D721Med (cell line): ENCODE measurements at regions not wholly inside any gene's neighbourhood (a gene's known extent, or its start where the extent isn't known, plus 50 kb on each side); places are given as distances from the start of the nearest gene placed in this dataset.

Experiments
- DNase-seq: peaks from one replicate; pipeline ENCODE4 v3.0.0; 2011; ENCODE audit warnings: low spot score; ENCODE audit not compliant: insufficient read length
- FAIRE-seq: peaks from 2 replicates; lab custom pipeline; 2011; peaks lifted over from hg19 to GRCh38; lab: Jason Lieb, UNC
- TF ChIP-seq, protein P1 (sequence below): IDR thresholded peaks from 2 replicates; pipeline ENCODE4 v1.5.1; 2012; ENCODE audit warnings: mild to moderate bottlenecking, control low read depth; ENCODE audit not compliant: insufficient read depth; ENCODE audit errors: missing control alignments

DNA sequence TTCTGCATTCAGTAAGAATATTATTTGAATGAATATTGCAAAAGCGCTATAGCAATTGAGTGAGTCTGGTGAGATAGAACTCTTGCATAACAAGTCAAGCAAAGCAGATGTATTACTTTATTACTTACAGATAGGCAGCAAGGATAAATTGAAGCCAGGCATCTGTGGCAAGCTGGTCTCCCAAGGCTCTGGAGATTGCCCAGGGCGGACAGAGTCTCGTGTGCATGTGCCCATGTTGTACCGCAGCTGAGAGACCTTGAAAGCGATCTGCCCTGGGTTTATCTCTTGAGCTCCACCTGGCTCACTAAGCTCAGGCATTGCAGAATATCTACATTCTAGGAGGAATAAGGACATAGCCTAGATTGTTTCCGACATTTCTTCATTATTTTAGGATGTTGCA, 591.6 kb downstream of the ISL1 start:
- DNase-seq, result no peak
- TF ChIP-seq, protein P1, sequence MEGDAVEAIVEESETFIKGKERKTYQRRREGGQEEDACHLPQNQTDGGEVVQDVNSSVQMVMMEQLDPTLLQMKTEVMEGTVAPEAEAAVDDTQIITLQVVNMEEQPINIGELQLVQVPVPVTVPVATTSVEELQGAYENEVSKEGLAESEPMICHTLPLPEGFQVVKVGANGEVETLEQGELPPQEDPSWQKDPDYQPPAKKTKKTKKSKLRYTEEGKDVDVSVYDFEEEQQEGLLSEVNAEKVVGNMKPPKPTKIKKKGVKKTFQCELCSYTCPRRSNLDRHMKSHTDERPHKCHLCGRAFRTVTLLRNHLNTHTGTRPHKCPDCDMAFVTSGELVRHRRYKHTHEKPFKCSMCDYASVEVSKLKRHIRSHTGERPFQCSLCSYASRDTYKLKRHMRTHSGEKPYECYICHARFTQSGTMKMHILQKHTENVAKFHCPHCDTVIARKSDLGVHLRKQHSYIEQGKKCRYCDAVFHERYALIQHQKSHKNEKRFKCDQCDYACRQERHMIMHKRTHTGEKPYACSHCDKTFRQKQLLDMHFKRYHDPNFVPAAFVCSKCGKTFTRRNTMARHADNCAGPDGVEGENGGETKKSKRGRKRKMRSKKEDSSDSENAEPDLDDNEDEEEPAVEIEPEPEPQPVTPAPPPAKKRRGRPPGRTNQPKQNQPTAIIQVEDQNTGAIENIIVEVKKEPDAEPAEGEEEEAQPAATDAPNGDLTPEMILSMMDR, result no peak
- no peak for FAIRE-seq

DNA sequence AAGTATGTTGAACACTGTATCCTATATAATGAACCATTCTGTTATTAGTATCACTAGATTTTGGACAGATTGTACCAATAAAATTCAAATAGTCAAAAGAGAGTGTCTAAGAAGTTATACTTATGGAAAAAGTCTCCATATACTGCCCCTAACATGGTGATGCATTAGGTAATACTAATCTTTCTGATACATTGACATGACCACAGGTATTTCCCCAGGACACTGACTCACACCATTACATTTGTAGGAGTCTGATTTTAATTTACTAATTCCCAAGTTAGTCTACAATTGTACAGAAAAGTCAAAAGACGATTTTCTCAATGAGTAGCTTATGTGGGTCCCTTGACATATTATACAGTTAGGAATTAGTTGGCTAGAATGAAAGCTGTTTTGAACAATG, 593.8 kb downstream of the ISL1 start:
- TF ChIP-seq, protein P1, result no peak
- DNase-seq, result no peak
- no peak for FAIRE-seq

DNA sequence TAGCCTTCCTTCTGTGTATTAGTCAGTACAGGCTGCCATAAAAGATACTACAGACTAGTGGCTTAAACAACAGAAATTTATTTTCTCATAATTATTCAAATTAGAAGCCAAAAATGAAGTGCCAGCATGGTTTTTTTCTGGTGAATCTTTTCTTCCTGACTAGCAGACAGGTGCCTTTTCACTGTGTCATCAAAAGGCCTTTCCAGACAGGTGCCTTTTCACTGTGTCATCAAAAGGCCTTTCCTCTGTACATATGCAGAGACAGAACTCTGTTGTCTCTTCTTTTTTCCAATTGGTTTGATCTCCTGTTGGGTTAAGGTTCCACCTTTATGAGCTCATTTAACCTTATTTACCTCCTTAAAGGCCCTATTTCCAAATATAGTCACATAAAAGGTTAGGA, 599.9 kb downstream of the ISL1 start:
- TF ChIP-seq, protein P1, result no peak
- FAIRE-seq (no peak), DNase-seq (no peak)

DNA sequence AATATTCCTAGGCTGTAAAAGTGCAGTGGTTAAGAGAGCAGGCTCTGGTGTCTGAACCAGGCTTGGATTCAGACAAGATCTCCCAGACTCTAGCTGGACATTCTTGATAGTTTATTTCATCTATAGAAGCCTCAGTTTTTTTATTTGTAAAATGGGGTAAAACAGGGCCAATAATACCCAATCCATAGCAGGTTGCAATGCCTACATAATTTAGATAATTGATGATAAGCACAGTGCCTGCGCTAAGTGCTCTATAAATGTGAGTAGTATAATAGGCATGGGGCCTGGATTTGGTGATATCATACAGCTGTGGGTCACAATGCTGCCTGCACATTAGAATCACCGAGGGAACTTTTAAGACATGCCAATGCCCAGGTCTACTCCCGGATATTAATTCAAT, 603.5 kb downstream of the ISL1 start:
- TF ChIP-seq, protein P1, result no peak
- FAIRE-seq (no peak), DNase-seq (no peak)

DNA sequence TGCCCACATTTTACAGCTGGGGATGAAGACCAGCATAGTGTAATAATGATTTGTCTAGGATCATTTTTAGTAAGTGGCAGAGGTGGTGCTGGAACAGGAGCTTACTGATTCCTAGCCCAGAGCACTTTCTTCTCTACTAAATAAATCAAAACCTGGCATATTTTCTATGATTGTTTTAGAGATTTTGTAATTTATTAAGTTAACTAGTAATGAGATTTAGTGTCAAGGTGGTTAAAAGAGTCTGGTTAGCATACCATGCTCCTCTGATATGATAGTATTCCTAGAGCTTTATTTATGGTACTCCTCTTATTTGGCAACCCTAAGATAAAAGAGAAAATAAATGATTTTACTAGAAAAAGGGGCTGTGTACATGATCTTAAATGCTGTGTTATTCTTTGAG, 604.0 kb downstream of the ISL1 start:
- TF ChIP-seq, protein P1, result no peak
- no peak for FAIRE-seq

DNA sequence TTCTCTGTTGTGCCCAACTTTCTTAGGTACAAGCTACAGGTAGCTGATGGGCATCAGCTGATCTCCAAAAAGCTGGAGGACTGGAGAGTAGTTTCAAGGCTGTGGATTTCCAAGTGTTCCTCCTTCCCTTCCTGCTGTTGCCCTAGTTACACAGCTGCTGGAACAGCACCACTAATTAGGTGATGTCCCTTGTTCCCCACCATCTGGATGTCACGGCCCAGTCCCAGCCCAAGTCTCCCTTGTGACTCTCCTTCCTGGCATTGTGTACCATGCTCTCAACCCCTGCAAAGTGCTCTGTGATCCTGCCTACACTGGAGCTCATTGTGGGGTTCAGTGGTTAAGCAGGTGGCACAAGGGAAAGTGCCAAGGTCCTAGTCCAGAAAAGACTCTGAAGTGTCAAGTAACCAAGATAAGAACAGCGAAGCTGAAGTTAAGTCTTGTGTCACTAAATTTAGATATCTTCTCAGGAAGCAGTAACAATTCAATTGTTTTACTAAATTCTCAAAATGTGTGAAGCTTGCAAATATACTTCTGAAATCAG, 604.5 kb downstream of the ISL1 start:
- FAIRE-seq, result no peak
- DNase-seq, result no peak
- TF ChIP-seq, protein P1, result no peak

More for the DNA sequence above, 604.0 kb downstream of the ISL1 start:
- DNase-seq, result no peak

DNA sequence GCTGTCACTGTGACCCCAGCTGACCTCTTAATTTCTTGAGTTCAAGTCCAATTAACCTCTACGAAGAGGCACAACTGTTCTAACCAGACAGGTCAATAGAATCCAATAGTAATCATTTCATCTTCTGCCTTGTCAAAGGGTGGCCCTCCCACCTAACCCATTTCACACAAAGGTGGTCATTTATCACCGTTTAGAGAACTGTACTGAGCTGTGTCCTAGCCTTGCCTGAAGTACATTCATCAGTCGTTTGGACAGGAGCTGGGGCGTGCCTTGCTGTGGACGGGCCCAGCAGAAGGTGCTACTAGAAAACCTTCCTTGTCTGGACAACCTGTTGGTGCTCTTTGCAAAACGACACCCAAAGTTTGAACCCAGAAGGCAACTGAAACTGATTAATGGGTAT, 605.4 kb downstream of the ISL1 start:
- FAIRE-seq (no peak), DNase-seq (no peak)
- TF ChIP-seq, protein P1, result no peak
